SK-N-SH (cell line): ENCODE measurements at regions not wholly inside any gene's neighbourhood (a gene's known extent, or its start where the extent isn't known, plus 50 kb on each side); places are given as distances from the start of the nearest gene placed in this dataset.

Experiments
- CTCF ChIA-PET: fragments of 300-600, 350-600 bp; formaldehyde crosslinking; extraction: SDS; loops from one replicate; lab custom pipeline; 2021; lab: Yijun Ruan, JAX
- POLR2A ChIA-PET: fragments of 350-600 bp; sonication (Branson Sonifier 250); formaldehyde crosslinking; extraction: SDS; loops from one replicate; lab custom pipeline; 2020; ENCODE audit warnings: antibody characterized with exemption, inconsistent platforms; lab: Yijun Ruan, JAX
- DNase-seq: peaks from one replicate; pipeline ENCODE4 v3.0.0; 2012
- H2AFZ ChIP-seq: fragments of 200-600 bp; sonication (generic); 2 replicates; pipeline ENCODE4 v1.8.1; 2016; ENCODE audit warnings: antibody characterized with exemption, mild to moderate bottlenecking, low read depth
- H3F3A ChIP-seq: fragments of 200-600 bp; sonication (generic); replicated peaks from 2 replicates; pipeline ENCODE3; 2016; ENCODE audit warnings: antibody characterized with exemption, mild to moderate bottlenecking; ENCODE audit not compliant: insufficient read depth
- H3K27ac ChIP-seq, 2 experiments: fragments of 200-500 bp in 1 of 2; fragments of 200-600 bp in 1 of 2; sonication (Bioruptor generic) in 1 of 2; sonication (generic), shearing (Covaris generic) in 1 of 2; 2 replicates each; pipeline versions ENCODE4 v1.5.1 to v1.6.1; 2014 to 2016; ENCODE audit warnings: low read depth in 2 of 2, inconsistent platforms in 1 of 2, low read length in 1 of 2, mild to moderate bottlenecking in 1 of 2, mixed read lengths in 1 of 2
- H3K27me3 ChIP-seq: fragments of 200-600 bp; sonication (generic), shearing (Covaris generic); 2 replicates; pipeline ENCODE4 v1.6.1; 2016; ENCODE audit warnings: mixed run types; ENCODE audit not compliant: insufficient read depth
- H3K36me3 ChIP-seq, 2 experiments: fragments of 200-500 bp in 1 of 2; fragments of 200-600 bp in 1 of 2; sonication (Bioruptor generic) in 1 of 2; sonication (generic) in 1 of 2; replicated peaks in 1 of 2; 2 replicates each; pipeline versions ENCODE3 to v1.5.1; 2014 to 2016; ENCODE audit warnings: low read length in 1 of 2, mild to moderate bottlenecking in 1 of 2; ENCODE audit not compliant: insufficient read depth in 2 of 2, control insufficient read depth in 1 of 2
- H3K4me1 ChIP-seq, 2 experiments: fragments of 200-500 bp in 1 of 2; fragments of 200-600 bp in 1 of 2; sonication (Bioruptor generic) in 1 of 2; sonication (generic), shearing (Covaris generic) in 1 of 2; 2 replicates each; pipeline versions ENCODE4 v1.5.1 to v1.6.1; 2014 to 2016; ENCODE audit warnings: low read depth in 1 of 2, low read length in 1 of 2, mixed run types in 1 of 2; ENCODE audit not compliant: insufficient read depth in 2 of 2, control insufficient read depth in 1 of 2
- H3K4me2 ChIP-seq: fragments of 200-600 bp; sonication (generic), shearing (Covaris generic); 2 replicates; pipeline ENCODE4 v1.6.1; 2017; ENCODE audit warnings: mixed run types
- H3K4me3 ChIP-seq, 2 experiments: fragments of 200-500 bp in 1 of 2; fragments of 200-600 bp in 1 of 2; sonication (Bioruptor generic) in 1 of 2; sonication (generic), shearing (Covaris generic) in 1 of 2; 2 replicates each; pipeline versions ENCODE4 v1.5.1 to v1.8.1; 2014 to 2016; ENCODE audit warnings: low read depth in 2 of 2, inconsistent platforms in 1 of 2, low read length in 1 of 2, mild to moderate bottlenecking in 1 of 2, mixed read lengths in 1 of 2, moderate library complexity in 1 of 2
- H3K79me2 ChIP-seq: fragments of 200-600 bp; sonication (generic); 2 replicates; pipeline ENCODE4 v1.8.1; 2017; ENCODE audit warnings: mild to moderate bottlenecking; ENCODE audit not compliant: insufficient read depth
- H3K9ac ChIP-seq: fragments of 200-600 bp; sonication (generic); 2 replicates; pipeline ENCODE4 v1.6.1; 2017; ENCODE audit warnings: mixed run types
- H3K9me2 ChIP-seq: fragments of 200-600 bp; sonication (generic); 2 replicates; pipeline ENCODE4 v1.6.1; 2017; ENCODE audit warnings: mixed run types
- H3K9me3 ChIP-seq: fragments of 200-600 bp; sonication (generic); 2 replicates; pipeline ENCODE4 v1.6.1; 2017; ENCODE audit warnings: mixed run types, mild to moderate bottlenecking, moderate library complexity
- H4K20me1 ChIP-seq: fragments of 200-600 bp; sonication (generic); 2 replicates; pipeline ENCODE4 v1.6.1; 2017; ENCODE audit warnings: mild to moderate bottlenecking, mixed run types; ENCODE audit not compliant: insufficient read depth
- FOSL2 ChIP-seq: IDR thresholded peaks from 2 replicates; pipeline ENCODE4 v1.4.0; 2012; ENCODE audit warnings: low read depth, mild to moderate bottlenecking, moderate library complexity, borderline replicate concordance
- JUND ChIP-seq: IDR thresholded peaks from 2 replicates; pipeline ENCODE4 v1.4.0; 2012
- MEF2A ChIP-seq: IDR thresholded peaks from 2 replicates; pipeline ENCODE4 v1.4.0; 2012; ENCODE audit warnings: low read depth, borderline replicate concordance
- MXI1 ChIP-seq: IDR thresholded peaks from 2 replicates; pipeline ENCODE4 v1.6.1; 2012; ENCODE audit warnings: mild to moderate bottlenecking, low read depth, low read length, improper control_type of control experiment
- POLR2AphosphoS5 ChIP-seq: IDR thresholded peaks from 2 replicates; pipeline ENCODE4 v1.6.1; 2012; ENCODE audit warnings: low read depth, low read length
- RFX5 ChIP-seq: IDR thresholded peaks from 2 replicates; pipeline ENCODE4 v1.6.1; 2012; ENCODE audit warnings: mild to moderate bottlenecking, improper control_type of control experiment, low read length
- SMC3 ChIP-seq: IDR thresholded peaks from 2 replicates; pipeline ENCODE4 v1.6.1; 2012; ENCODE audit warnings: low read depth, low read length, improper control_type of control experiment
- TCF12 ChIP-seq: IDR thresholded peaks from 2 replicates; pipeline ENCODE4 v1.4.0; 2012
- TF ChIP-seq, protein P1 (sequence below): IDR thresholded peaks from 2 replicates; pipeline ENCODE4 v1.4.0; 2012; ENCODE audit warnings: low read depth, borderline replicate concordance
- TF ChIP-seq, protein P2 (sequence below): IDR thresholded peaks from 2 replicates; pipeline ENCODE4 v1.6.1; 2012; ENCODE audit warnings: mild to moderate bottlenecking, low read depth, low read length, moderate library complexity
- TF ChIP-seq, protein P3 (sequence below): fragments of 150-350 bp; IDR thresholded peaks from 2 replicates; pipeline ENCODE4 v1.6.1; 2017; ENCODE audit warnings: antibody characterized with exemption, low read length, low read depth, borderline replicate concordance
- TF ChIP-seq, protein P4 (sequence below): IDR thresholded peaks from 2 replicates; pipeline ENCODE4 v1.4.0; 2012; ENCODE audit warnings: low read depth, borderline replicate concordance

DNA sequence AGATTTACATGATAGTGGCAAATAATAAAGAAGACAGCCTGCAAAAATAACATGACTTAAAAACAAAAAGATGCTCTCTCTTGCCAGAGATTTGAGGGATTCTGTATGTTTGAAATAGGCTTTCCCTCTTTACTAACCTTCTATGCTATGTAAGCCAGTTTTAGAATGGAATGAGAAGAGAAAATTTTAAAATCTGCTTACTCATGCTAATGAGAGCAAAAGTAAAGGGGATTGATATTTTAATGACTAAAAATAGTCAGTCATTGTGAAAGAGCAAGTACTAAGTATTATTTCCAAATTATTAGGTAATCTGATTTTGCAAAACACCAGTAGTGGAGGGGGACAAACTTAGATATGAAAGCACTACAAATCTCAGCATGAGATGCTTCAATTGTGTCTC lies 563.3 kb upstream of the ADGRB3 start:
- no peak overlapping the region; a peak in 1 of 4 replicates for H3K27ac ChIP-seq
- no peak overlapping the region for H3K4me3 ChIP-seq
- no peaks in the 10 kb centered on the region for H3F3A ChIP-seq
- no peaks in the 10 kb centered on the region for H3K79me2 ChIP-seq
- H3K9me3 ChIP-seq, result no peaks in the 10 kb centered on the region
- TF ChIP-seq TCF12 (no peak), POLR2AphosphoS5 (no peak), SMC3 (no peak), MEF2A (no peak), RFX5 (no peak), FOSL2 (no peak), JUND (no peak), MXI1 (no peak)
- TF ChIP-seq, protein P1, sequence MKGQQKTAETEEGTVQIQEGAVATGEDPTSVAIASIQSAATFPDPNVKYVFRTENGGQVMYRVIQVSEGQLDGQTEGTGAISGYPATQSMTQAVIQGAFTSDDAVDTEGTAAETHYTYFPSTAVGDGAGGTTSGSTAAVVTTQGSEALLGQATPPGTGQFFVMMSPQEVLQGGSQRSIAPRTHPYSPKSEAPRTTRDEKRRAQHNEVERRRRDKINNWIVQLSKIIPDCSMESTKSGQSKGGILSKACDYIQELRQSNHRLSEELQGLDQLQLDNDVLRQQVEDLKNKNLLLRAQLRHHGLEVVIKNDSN, result no peak
- TF ChIP-seq, protein P2, sequence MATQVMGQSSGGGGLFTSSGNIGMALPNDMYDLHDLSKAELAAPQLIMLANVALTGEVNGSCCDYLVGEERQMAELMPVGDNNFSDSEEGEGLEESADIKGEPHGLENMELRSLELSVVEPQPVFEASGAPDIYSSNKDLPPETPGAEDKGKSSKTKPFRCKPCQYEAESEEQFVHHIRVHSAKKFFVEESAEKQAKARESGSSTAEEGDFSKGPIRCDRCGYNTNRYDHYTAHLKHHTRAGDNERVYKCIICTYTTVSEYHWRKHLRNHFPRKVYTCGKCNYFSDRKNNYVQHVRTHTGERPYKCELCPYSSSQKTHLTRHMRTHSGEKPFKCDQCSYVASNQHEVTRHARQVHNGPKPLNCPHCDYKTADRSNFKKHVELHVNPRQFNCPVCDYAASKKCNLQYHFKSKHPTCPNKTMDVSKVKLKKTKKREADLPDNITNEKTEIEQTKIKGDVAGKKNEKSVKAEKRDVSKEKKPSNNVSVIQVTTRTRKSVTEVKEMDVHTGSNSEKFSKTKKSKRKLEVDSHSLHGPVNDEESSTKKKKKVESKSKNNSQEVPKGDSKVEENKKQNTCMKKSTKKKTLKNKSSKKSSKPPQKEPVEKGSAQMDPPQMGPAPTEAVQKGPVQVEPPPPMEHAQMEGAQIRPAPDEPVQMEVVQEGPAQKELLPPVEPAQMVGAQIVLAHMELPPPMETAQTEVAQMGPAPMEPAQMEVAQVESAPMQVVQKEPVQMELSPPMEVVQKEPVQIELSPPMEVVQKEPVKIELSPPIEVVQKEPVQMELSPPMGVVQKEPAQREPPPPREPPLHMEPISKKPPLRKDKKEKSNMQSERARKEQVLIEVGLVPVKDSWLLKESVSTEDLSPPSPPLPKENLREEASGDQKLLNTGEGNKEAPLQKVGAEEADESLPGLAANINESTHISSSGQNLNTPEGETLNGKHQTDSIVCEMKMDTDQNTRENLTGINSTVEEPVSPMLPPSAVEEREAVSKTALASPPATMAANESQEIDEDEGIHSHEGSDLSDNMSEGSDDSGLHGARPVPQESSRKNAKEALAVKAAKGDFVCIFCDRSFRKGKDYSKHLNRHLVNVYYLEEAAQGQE, result no peak
- TF ChIP-seq, protein P3, sequence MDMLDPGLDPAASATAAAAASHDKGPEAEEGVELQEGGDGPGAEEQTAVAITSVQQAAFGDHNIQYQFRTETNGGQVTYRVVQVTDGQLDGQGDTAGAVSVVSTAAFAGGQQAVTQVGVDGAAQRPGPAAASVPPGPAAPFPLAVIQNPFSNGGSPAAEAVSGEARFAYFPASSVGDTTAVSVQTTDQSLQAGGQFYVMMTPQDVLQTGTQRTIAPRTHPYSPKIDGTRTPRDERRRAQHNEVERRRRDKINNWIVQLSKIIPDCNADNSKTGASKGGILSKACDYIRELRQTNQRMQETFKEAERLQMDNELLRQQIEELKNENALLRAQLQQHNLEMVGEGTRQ, result no peak
- TF ChIP-seq, protein P4, sequence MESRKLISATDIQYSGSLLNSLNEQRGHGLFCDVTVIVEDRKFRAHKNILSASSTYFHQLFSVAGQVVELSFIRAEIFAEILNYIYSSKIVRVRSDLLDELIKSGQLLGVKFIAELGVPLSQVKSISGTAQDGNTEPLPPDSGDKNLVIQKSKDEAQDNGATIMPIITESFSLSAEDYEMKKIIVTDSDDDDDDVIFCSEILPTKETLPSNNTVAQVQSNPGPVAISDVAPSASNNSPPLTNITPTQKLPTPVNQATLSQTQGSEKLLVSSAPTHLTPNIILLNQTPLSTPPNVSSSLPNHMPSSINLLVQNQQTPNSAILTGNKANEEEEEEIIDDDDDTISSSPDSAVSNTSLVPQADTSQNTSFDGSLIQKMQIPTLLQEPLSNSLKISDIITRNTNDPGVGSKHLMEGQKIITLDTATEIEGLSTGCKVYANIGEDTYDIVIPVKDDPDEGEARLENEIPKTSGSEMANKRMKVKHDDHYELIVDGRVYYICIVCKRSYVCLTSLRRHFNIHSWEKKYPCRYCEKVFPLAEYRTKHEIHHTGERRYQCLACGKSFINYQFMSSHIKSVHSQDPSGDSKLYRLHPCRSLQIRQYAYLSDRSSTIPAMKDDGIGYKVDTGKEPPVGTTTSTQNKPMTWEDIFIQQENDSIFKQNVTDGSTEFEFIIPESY, result no peak
- no peak overlapping the region for H2AFZ ChIP-seq
- no peaks in the 10 kb centered on the region for H3K27me3 ChIP-seq
- H3K4me1 ChIP-seq, result peaks cover 0 to 3% of the 10 kb centered on the region in 2 experiments; a peak in 2 of 4 replicates
- H3K9me2 ChIP-seq, result no peaks in the 10 kb centered on the region
- no peaks in the 10 kb centered on the region for H3K36me3 ChIP-seq
- no peak overlapping the region for H3K9ac ChIP-seq
- no peak for DNase-seq
- POLR2A ChIA-PET, result no interaction called here
- H3K4me2 ChIP-seq, result no peak overlapping the region
- H4K20me1 ChIP-seq, result no peaks in the 10 kb centered on the region
- CTCF ChIA-PET, result no interaction called here
